ENCODE measurements at regions not wholly inside any gene's neighbourhood (a gene's known extent, or its start where the extent isn't known, plus 50 kb on each side); places are given as distances from the start of the nearest gene placed in this dataset.

GRCh38 chr10:128716181-128716580 is 590.0 kb upstream of the MKI67 start:
- no peak for TF ChIP-seq GABPA (IDR thresholded peaks at IDR 0.05 in 1 of 2, conservative IDR thresholded peaks at IDR 0.05 in 1 of 2)
- TF ChIP-seq RAD21 (IDR thresholded peaks at IDR 0.05): no peak
- no peak for TF ChIP-seq CTCF (IDR thresholded peaks at IDR 0.05; ENCODE audit: low read depth, low read length, missing input control)
- no peak for TF ChIP-seq SP1 (IDR thresholded peaks at IDR 0.05)
- no peak for TF ChIP-seq MAX (IDR thresholded peaks at IDR 0.05)

Data from liver (tissue), 3 donors.